SH-SY5Y (cell line): ENCODE measurements at regions not wholly inside any gene's neighbourhood (a gene's known extent, or its start where the extent isn't known, plus 50 kb on each side); places are given as distances from the start of the nearest gene placed in this dataset.

Source experiments
- GATA2 ChIP-seq: IDR thresholded peaks from 2 replicates; pipeline ENCODE4 v1.6.1; 2011; ENCODE audit warnings: mild to moderate bottlenecking, low read depth, low read length
- GATA3 ChIP-seq: IDR thresholded peaks from 2 replicates; pipeline ENCODE4 v1.6.1; 2011; ENCODE audit warnings: low read depth, mild to moderate bottlenecking, low read length, moderate library complexity

DNA sequence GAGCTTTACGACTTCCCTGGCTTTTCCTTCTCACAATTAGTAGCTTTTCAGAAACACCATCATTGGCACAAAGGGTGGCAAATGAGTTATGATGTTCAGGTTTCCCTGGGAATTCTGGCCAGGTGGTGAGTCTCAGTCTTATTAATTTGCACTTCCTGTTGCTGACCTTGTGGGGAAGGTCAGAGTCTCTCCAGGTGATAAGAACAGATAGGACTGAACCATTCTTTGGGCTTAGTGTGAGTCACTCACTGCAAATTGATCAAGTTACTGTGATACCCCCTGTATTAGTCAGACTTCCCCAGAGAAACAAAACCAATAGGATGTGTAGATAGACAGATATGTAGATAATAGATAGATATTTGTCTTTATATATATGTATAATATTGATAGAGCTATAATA lies 53.8 kb upstream of the RANBP3L start:
- TF ChIP-seq GATA2 = no peak
- TF ChIP-seq GATA3 = no peak

DNA sequence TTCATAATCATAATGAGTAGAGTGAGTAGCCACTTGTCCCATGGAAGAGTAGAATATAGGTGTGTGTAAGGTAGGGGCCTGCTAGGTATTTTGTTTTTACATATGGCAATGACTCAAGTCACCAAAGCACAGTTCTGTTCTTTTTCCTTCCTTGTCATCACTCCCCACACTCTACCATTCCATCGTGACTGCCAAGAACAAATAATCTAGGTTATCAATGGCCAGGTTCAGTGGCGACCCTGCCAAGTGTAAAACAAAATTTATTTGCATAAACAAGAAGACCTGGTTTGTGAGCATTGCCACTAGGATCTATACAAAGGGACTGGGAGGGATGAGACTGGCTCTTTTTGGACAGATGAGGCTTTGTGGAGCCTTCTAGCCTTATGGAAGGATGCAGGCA lies 55.2 kb upstream of the RANBP3L start:
- no peak for TF ChIP-seq GATA3
- no peak for TF ChIP-seq GATA2

DNA sequence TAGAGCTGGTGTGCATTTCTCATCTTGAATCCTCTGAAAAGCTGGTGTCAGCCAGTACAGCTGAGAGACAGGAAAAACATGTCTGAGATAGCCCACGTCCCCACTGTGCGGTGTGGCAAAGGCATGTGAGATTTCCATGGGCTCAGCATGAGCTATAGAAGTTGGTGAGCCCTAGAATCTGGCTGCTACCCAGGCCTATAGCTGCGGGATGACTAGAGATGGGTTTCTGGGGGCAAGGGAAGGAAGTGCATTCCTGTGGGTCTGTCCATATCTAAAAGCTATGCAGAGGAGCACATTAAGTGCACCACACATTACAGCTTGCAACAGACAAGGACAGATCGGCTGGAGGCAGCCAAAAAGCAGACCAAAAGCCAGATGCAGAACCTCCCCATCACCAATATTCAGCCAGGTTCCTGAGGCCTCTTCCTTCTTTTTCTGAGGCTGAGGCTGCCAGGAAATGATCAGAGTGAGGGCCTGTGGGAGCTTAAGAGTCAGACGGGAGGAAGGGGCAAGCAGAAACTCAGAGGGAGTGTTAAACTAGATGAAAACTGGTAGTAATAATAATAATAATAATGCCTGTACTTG lies 55.8 kb upstream of the RANBP3L start:
- TF ChIP-seq GATA2 = no peak
- no peak for TF ChIP-seq GATA3

DNA sequence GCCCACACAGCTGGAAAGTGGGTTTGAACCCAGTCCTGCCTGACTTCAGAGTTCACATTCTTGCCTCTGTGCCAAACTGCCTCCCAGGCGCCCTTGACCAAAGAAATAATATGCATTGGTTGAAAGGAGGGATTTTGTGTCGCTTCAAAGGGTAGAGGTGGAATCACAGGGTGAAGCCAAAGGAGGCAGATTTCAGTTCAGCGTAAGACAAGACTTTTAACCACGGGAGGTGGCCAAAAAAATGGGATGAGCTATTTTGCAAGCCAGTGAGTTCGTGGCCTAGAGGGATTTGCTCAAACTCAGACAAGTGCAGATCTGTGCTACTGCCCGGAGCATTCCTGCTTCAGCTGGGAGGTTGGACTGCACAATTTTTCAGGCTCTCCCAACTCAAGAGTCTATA lies 57.6 kb upstream of the RANBP3L start:
- TF ChIP-seq GATA2 (no peak), GATA3 (no peak)

DNA sequence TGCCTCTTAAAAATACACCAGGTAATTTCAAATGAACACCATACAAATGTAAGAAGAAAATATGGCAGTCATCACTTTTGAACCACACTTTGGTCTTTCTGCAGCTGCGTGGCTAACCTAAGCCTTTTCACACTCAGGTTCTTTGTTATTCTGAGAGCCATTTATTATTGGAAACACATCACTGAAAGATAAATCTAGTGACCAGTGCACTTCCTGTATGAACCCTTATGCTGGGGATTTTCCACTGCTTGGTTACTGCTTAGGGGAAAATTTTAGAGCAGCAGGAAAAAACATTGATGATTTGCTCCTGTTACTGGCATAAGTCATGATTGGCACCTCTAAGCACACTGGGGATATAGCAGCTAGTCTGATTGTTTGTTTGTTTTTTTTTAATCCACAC lies 58.6 kb upstream of the RANBP3L start:
- TF ChIP-seq GATA2 = no peak
- TF ChIP-seq GATA3 = no peak

DNA sequence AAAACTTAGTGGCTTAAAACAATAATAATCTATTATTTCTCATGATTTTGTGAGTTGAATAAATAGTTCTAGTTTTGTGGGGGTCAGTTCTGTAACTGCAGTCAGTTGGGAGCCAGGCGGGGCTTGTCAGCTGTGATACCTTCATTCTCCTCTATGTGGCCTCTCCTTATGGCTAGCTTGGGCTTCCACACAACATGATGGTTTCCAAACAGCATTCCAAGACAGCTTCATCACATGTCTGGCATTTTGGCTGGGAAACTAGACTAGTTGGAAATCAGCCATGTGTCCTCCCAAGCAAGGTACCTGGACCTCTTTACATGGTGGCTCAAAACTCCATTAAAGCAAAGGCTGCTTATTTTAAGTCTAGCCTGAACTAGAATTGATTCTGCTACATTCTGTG lies 61.4 kb upstream of the RANBP3L start:
- TF ChIP-seq GATA2 = no peak
- TF ChIP-seq GATA3 = no peak

GRCh38 chr5:36363744-36364143 lies 62.0 kb upstream of the RANBP3L start:
- TF ChIP-seq GATA2 = no peak
- TF ChIP-seq GATA3 = no peak

DNA sequence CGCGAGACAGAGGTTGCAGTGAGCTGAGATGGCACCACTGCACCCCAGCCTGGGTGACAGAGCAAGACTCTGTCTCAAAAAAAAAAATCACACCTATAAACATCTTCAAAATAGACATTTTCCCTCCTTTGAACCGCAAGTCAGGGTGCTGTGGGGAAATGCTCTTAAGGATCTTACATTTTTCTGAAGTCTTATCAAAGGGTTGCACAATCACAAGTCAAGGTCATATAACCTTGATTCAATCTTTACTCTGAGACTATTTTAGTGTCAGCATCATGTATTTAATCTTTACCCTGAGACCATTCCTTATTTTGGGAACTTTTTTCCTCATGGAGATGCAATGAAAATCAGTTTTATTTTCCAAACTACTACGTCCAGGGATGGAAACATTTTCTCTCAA lies 62.8 kb upstream of the RANBP3L start:
- TF ChIP-seq GATA3 (no peak), GATA2 (no peak)

GRCh38 chr5:36365896-36366295 lies 64.2 kb upstream of the RANBP3L start:
- TF ChIP-seq GATA2 = no peak
- TF ChIP-seq GATA3 = no peak

DNA sequence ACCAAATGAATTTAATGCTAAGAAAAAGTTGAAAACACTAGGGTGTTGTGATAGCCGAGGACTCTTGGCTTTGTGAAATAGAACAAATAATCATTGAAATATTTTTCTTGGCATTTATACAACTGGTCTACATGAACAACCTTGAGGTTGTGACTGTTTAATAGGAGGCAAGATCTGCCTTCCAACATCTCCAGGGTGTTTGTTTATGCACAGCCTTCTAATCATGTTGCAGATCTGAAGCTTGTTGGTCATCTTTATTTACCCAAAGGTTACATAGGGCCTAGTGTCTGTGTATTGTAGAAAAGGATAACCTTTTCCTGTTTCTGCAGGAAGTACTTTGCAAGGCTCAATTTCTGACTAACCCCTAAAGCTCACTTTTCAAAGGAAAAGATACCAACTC lies 65.2 kb upstream of the RANBP3L start:
- TF ChIP-seq GATA3 (no peak), GATA2 (no peak)

DNA sequence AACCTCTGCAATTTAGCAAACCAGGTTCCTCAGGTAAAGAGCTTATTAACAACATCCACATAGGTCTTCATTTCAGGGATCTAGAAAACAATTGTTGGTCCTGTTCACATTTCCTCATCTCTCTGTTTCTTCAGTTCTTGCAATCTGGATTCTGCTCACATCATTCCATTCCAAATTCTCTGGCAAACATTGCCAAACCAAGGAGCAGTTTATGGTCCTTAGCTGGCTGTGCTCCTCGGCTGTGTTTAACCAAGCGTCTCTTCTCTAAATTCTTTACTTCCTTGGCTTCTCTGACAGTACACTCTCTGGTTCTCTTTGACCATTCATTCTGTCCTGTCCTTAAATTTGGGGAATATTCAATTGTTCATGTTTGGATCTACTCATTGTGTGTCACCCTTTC lies 65.8 kb upstream of the RANBP3L start:
- TF ChIP-seq GATA3 (no peak), GATA2 (no peak)

DNA sequence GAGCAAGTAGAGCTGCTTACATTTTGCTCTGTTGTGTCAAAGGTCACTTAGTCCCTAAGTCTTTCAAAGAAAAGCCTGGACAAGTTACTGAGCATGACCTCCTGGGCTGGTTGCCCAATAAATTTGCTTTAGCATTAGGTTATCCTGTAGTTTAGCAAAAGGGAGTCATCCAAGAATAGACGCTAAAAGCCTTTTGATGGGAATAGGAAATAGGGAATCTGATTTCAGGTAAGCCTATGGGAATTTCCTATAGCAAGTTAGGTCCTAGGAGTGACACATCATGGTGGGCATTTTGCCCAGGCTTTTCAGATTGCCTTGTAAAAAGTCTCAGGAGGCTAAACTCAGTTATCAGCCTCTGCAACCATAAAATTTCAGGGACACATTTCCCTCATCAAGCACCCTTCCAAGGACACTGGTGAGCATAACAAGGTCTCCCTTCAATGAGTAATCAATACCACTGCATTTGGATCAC lies 67.6 kb upstream of the RANBP3L start:
- TF ChIP-seq GATA2 (no peak), GATA3 (no peak)

DNA sequence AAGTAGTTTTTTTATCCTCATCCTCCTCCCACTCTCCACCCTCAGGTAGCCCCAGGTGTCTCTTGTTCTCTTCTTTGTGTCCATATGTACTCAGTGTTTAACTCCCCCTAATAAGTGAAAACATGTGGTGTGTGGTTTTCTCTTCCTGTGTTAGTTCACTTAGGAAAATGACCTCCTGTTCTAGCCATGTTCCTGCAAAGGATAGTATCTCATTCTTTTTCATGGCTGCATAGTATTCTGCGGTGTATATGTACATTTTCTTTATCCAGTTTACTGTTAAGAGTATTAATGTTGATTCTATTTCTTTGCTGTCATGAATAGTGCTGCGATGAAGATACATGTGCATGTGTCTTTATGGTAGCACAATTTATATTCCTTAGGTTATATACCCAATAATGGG lies 68.4 kb upstream of the RANBP3L start:
- TF ChIP-seq GATA3 = no peak
- no peak for TF ChIP-seq GATA2

- TF ChIP-seq GATA3 (no peak), GATA2 (no peak)
Observed at GRCh38 chr5:36371366-36371765, 69.7 kb upstream of the RANBP3L start.

GRCh38 chr5:36373527-36374086 lies 71.9 kb upstream of the RANBP3L start:
- TF ChIP-seq GATA3 = no peak
- TF ChIP-seq GATA2 = no peak
